Gastrocnemius medialis (tissue), 4 donors: ENCODE measurements at regions not wholly inside any gene's neighbourhood (a gene's known extent, or its start where the extent isn't known, plus 50 kb on each side); places are given as distances from the start of the nearest gene placed in this dataset.

Experiments
- CTCF ChIP-seq, 5 experiments: fragments of 450-650 bp in 3 of 5; fragments of 200-600 bp in 2 of 5; sonication (generic) in 2 of 5; IDR thresholded peaks in 4 of 5; conservative IDR thresholded peaks in 1 of 5; 1 replicate in 4 of 5; 2 replicates in 1 of 5; pipeline ENCODE4 v1.5.1; 2016 to 2019; ENCODE audit warnings: antibody characterized with exemption in 5 of 5, mild to moderate bottlenecking in 3 of 5, moderate library complexity in 3 of 5
- POLR2A ChIP-seq, 2 donors: fragments of 450-650 bp; IDR thresholded peaks; one replicate each; pipeline ENCODE4 v1.6.1; 2017; ENCODE audit warnings: antibody characterized with exemption in 2 of 2, mild to moderate bottlenecking in 2 of 2, moderate library complexity in 2 of 2

- no peak for TF ChIP-seq CTCF (IDR thresholded peaks at IDR 0.05 in 4 of 5, conservative IDR thresholded peaks at IDR 0.05 in 1 of 5)
- no peak for TF ChIP-seq POLR2A (IDR thresholded peaks at IDR 0.05)
Measured at GRCh38 chr9:7707934-7708333, 91.6 kb downstream of the DMAC1 start.
